ENCODE measurements at regions not wholly inside any gene's neighbourhood (a gene's known extent, or its start where the extent isn't known, plus 50 kb on each side); places are given as distances from the start of the nearest gene placed in this dataset.

DNA sequence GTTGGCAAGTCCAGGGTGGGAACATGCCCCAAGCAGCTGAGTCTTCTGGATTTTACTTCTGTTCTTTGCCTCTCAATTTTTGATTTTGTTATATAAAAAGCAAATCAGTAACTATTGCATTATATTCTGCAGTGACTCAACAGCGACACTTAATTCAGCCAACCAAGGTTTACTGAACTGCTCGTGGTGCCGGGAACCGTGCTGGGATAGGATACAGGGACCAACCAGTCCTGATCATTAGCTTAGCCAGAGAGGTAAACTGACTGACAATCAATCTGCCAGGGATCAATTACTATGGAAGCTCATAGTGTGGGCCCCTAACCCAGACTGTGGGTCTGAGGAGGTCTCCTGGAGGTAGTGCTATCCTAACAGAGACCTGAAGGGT lies 68.4 kb upstream of the ZNF281 start:
- TF ChIP-seq, protein P1, sequence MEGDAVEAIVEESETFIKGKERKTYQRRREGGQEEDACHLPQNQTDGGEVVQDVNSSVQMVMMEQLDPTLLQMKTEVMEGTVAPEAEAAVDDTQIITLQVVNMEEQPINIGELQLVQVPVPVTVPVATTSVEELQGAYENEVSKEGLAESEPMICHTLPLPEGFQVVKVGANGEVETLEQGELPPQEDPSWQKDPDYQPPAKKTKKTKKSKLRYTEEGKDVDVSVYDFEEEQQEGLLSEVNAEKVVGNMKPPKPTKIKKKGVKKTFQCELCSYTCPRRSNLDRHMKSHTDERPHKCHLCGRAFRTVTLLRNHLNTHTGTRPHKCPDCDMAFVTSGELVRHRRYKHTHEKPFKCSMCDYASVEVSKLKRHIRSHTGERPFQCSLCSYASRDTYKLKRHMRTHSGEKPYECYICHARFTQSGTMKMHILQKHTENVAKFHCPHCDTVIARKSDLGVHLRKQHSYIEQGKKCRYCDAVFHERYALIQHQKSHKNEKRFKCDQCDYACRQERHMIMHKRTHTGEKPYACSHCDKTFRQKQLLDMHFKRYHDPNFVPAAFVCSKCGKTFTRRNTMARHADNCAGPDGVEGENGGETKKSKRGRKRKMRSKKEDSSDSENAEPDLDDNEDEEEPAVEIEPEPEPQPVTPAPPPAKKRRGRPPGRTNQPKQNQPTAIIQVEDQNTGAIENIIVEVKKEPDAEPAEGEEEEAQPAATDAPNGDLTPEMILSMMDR (IDR thresholded peaks at IDR 0.05) = no peak
- no peak for TF ChIP-seq POLR2A (IDR thresholded peaks at IDR 0.05)

All from Peyer's patch (tissue), 4 donors.